ENCODE measurements at regions not wholly inside any gene's neighbourhood (a gene's known extent, or its start where the extent isn't known, plus 50 kb on each side); places are given as distances from the start of the nearest gene placed in this dataset.

- H3K9me3 ChIP-seq (ENCODE audit: insufficient read depth, low read length, severe bottlenecking): no peaks in the 10 kb centered on the region
- H2AFZ ChIP-seq (ENCODE audit: low read depth, low read length): no peak overlapping the region
- no peak overlapping the region for H3K27ac ChIP-seq (ENCODE audit: low read length)
- no peaks in the 10 kb centered on the region for H3K36me3 ChIP-seq (ENCODE audit: insufficient read depth, low read length)
- no peak for ATAC-seq (ENCODE audit: insufficient read depth, low read depth)
- no peaks in the 10 kb centered on the region for H3K4me1 ChIP-seq (ENCODE audit: insufficient read depth, low read length)
- peaks cover 17% of the 10 kb centered on the region for H3K27me3 ChIP-seq (ENCODE audit: insufficient read depth, low read length, poor library complexity)
- TF ChIP-seq CTCF (IDR thresholded peaks at IDR 0.05; ENCODE audit: borderline replicate concordance, extremely low read depth, low read length, poor library complexity, severe bottlenecking) (no peak), EZH2 (IDR thresholded peaks at IDR 0.05; ENCODE audit: borderline replicate concordance, low read depth, low read length, severe bottlenecking) (no peak)
- no peak overlapping the region for H3K4me2 ChIP-seq (ENCODE audit: insufficient read depth, low read length)
- no peak overlapping the region for H3K9ac ChIP-seq (ENCODE audit: low read depth, low read length)
- H3K4me3 ChIP-seq (ENCODE audit: low read depth in 1 of 2, low read length in 2 of 2): no peak overlapping the region
- H3K79me2 ChIP-seq (ENCODE audit: insufficient read depth, low read length): no peaks in the 10 kb centered on the region
- H4K20me1 ChIP-seq (ENCODE audit: insufficient read depth, low read length): no peaks in the 10 kb centered on the region
- DNase-seq: no peak
These were observed 123.0 kb downstream of the ASB7 start for GRCh38 chr15:100725121-100726069.

GRCh38 chr15:100726070-100726420 lies 123.7 kb downstream of the ASB7 start:
- no peak overlapping the region for H3K4me3 ChIP-seq (ENCODE audit: low read depth in 1 of 2, low read length in 2 of 2)
- no peaks in the 10 kb centered on the region for H3K4me1 ChIP-seq (ENCODE audit: insufficient read depth, low read length)
- TF ChIP-seq CTCF (IDR thresholded peaks at IDR 0.05; ENCODE audit: borderline replicate concordance, extremely low read depth, low read length, poor library complexity, severe bottlenecking) (no peak), EZH2 (IDR thresholded peaks at IDR 0.05; ENCODE audit: borderline replicate concordance, low read depth, low read length, severe bottlenecking) (no peak)
- H3K9ac ChIP-seq (ENCODE audit: low read depth, low read length): no peak overlapping the region
- H3K36me3 ChIP-seq (ENCODE audit: insufficient read depth, low read length): no peaks in the 10 kb centered on the region
- DNase-seq (no peak), ATAC-seq (ENCODE audit: insufficient read depth, low read depth) (no peak)
- H2AFZ ChIP-seq (ENCODE audit: low read depth, low read length): no peak overlapping the region
- no peak overlapping the region for H3K4me2 ChIP-seq (ENCODE audit: insufficient read depth, low read length)
- peaks cover 17% of the 10 kb centered on the region for H3K27me3 ChIP-seq (ENCODE audit: insufficient read depth, low read length, poor library complexity)
- no peaks in the 10 kb centered on the region for H3K79me2 ChIP-seq (ENCODE audit: insufficient read depth, low read length)
- H3K9me3 ChIP-seq (ENCODE audit: insufficient read depth, low read length, severe bottlenecking): no peaks in the 10 kb centered on the region
- H4K20me1 ChIP-seq (ENCODE audit: insufficient read depth, low read length): no peaks in the 10 kb centered on the region
- H3K27ac ChIP-seq (ENCODE audit: low read length): no peak overlapping the region

GRCh38 chr15:100726421-100727190 lies 124.2 kb downstream of the ASB7 start:
- Histone ChIP-seq H3K9ac (ENCODE audit: low read depth, low read length) (no peak overlapping the region), H3K79me2 (ENCODE audit: insufficient read depth, low read length) (no peaks in the 10 kb centered on the region), H3K27me3 (ENCODE audit: insufficient read depth, low read length, poor library complexity) (peaks cover 16% of the 10 kb centered on the region), H3K4me1 (ENCODE audit: insufficient read depth, low read length) (no peaks in the 10 kb centered on the region), H4K20me1 (ENCODE audit: insufficient read depth, low read length) (no peaks in the 10 kb centered on the region), H3K36me3 (ENCODE audit: insufficient read depth, low read length) (no peaks in the 10 kb centered on the region), H3K4me3 (ENCODE audit: low read depth in 1 of 2, low read length in 2 of 2) (no peak overlapping the region), H2AFZ (ENCODE audit: low read depth, low read length) (no peak overlapping the region), H3K9me3 (ENCODE audit: insufficient read depth, low read length, severe bottlenecking) (no peaks in the 10 kb centered on the region), H3K4me2 (ENCODE audit: insufficient read depth, low read length) (no peak overlapping the region), H3K27ac (ENCODE audit: low read length) (no peak overlapping the region)
- ATAC-seq (ENCODE audit: insufficient read depth, low read depth): no peak
- no peak for DNase-seq
- TF ChIP-seq CTCF (IDR thresholded peaks at IDR 0.05; ENCODE audit: borderline replicate concordance, extremely low read depth, low read length, poor library complexity, severe bottlenecking): no peak
- no peak for TF ChIP-seq EZH2 (IDR thresholded peaks at IDR 0.05; ENCODE audit: borderline replicate concordance, low read depth, low read length, severe bottlenecking)
